Right hindlimb (tissue), 1 donor: ENCODE measurements at regions not wholly inside any gene's neighbourhood (a gene's known extent, or its start where the extent isn't known, plus 50 kb on each side); places are given as distances from the start of the nearest gene placed in this dataset.
"Not testable (repeated sequence)": the region's sequence is repeated elsewhere in the genome, so short reads cannot be mapped to it uniquely, and the experiment has no call there.

ENCODE experiments used
- DNase-seq: peaks from one replicate; pipeline ENCODE4 v3.0.0-alpha.2; 2018

- no peak for DNase-seq
These were observed 58.0 kb upstream of the AHI1 start for GRCh38 chr6:135555550-135555949.

GRCh38 chr6:135557582-135557981, 60.0 kb upstream of the AHI1 start:
- DNase-seq: no peak

GRCh38 chr6:135565605-135566004, 68.1 kb upstream of the AHI1 start:
- DNase-seq: not testable (repeated sequence)

- DNase-seq: no peak
These were observed 69.0 kb upstream of the AHI1 start for GRCh38 chr6:135566311-135567068.

GRCh38 chr6:135567375-135568083, 70.0 kb upstream of the AHI1 start:
- DNase-seq: no peak

- peak; percentile 41 for DNase-seq
These were observed 70.8 kb upstream of the AHI1 start for GRCh38 chr6:135568379-135568778.

GRCh38 chr6:135572051-135572450, 74.5 kb upstream of the AHI1 start:
- DNase-seq: no peak

- no peak for DNase-seq
These were observed 78.1 kb upstream of the AHI1 start for GRCh38 chr6:135575629-135576028.

- no peak for DNase-seq
These were observed 78.5 kb upstream of the AHI1 start for GRCh38 chr6:135576055-135576454.

- no peak for DNase-seq
These were observed 79.6 kb upstream of the AHI1 start for GRCh38 chr6:135577059-135577538.

- DNase-seq: no peak
These were observed 81.4 kb upstream of the AHI1 start for GRCh38 chr6:135578976-135579375.

- DNase-seq: no peak
These were observed 83.7 kb upstream of the AHI1 start for GRCh38 chr6:135581211-135581610.

GRCh38 chr6:135583256-135583761, 85.8 kb upstream of the AHI1 start:
- DNase-seq: no peak

GRCh38 chr6:135586388-135586787, 88.8 kb upstream of the AHI1 start:
- DNase-seq: no peak

- DNase-seq: no peak
These were observed 89.3 kb upstream of the AHI1 start for GRCh38 chr6:135586844-135587243.

- no peak for DNase-seq
These were observed 94.7 kb upstream of the AHI1 start for GRCh38 chr6:135592276-135592675.

GRCh38 chr6:135594000-135594399, 96.5 kb upstream of the AHI1 start:
- DNase-seq: no peak

GRCh38 chr6:135600086-135600702, 102.7 kb upstream of the AHI1 start:
- peak; percentile 22 for DNase-seq

GRCh38 chr6:135600931-135601330, 103.4 kb upstream of the AHI1 start:
- no peak for DNase-seq

- no peak for DNase-seq
These were observed 104.3 kb upstream of the AHI1 start for GRCh38 chr6:135601857-135602256.

- DNase-seq: no peak
These were observed 105.7 kb upstream of the AHI1 start for GRCh38 chr6:135603249-135603648.

- peak; percentile 59 for DNase-seq
These were observed 106.7 kb upstream of the AHI1 start for GRCh38 chr6:135604035-135604860.
